Mesodermal cell (in vitro differentiated cells): ENCODE measurements at regions not wholly inside any gene's neighbourhood (a gene's known extent, or its start where the extent isn't known, plus 50 kb on each side); places are given as distances from the start of the nearest gene placed in this dataset.

Source experiments
- H3K27ac ChIP-seq: 2 replicates; pipeline ENCODE4 v1.7.0; 2013; ENCODE audit warnings: mild to moderate bottlenecking, low read depth, low read length, moderate library complexity; ENCODE audit not compliant: severe bottlenecking
- H3K36me3 ChIP-seq: 2 replicates; pipeline ENCODE4 v1.7.1; 2013; ENCODE audit warnings: mild to moderate bottlenecking, low read length, moderate library complexity; ENCODE audit not compliant: control insufficient read depth, insufficient read depth
- H3K4me1 ChIP-seq: one replicate; pipeline ENCODE4 v1.7.1; 2013; ENCODE audit warnings: mild to moderate bottlenecking, low read length; ENCODE audit not compliant: insufficient read depth, control insufficient read depth, poor library complexity, severe bottlenecking
- H3K4me3 ChIP-seq: 2 replicates; pipeline ENCODE4 v1.7.0; 2013; ENCODE audit warnings: low read length, control low read depth, mild to moderate bottlenecking; ENCODE audit not compliant: insufficient read depth, poor library complexity, severe bottlenecking; ENCODE audit errors: extremely low read depth
- H3K9me3 ChIP-seq: 2 replicates; pipeline ENCODE4 v1.7.1; 2013; ENCODE audit warnings: mild to moderate bottlenecking, low read length, moderate library complexity; ENCODE audit not compliant: control insufficient read depth
- WGBS, 2 experiments: methylation state at CpG; one replicate each; pipeline ENCODE4 v1.1.5; 2013; ENCODE audit warnings: missing lambda C conversion rate in 2 of 2; ENCODE audit not compliant: insufficient coverage in 2 of 2; 5-methylcytosine and 5-hydroxymethylcytosine counted together

DNA sequence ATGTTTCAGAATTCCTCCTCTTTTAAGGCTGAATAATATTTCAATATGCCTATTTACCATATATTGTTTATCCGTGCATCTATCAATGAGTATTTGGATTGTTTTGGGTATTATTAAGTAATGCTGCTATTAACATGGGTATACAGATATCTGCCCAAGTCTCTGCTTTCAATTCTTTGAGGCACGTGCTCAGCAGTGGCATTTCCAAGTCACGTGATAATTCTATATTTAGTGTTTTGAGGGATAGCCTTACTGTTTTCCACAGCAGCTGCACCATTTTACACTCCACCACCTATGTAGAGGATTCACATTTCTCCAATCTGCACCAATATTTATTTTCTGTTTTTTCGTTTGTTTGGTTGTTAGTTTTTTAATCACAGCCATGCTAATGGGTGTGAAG lies 636.8 kb upstream of the ANKRD30A start:
- Histone ChIP-seq H3K36me3 (no peaks in the 10 kb centered on the region), H3K4me3 (no peak overlapping the region), H3K27ac (no peak overlapping the region), H3K9me3 (no peaks in the 10 kb centered on the region), H3K4me1 (no peaks in the 10 kb centered on the region)
- WGBS, 2 experiments = no CpG with 5 or more reads among the region's 4 CpGs

DNA sequence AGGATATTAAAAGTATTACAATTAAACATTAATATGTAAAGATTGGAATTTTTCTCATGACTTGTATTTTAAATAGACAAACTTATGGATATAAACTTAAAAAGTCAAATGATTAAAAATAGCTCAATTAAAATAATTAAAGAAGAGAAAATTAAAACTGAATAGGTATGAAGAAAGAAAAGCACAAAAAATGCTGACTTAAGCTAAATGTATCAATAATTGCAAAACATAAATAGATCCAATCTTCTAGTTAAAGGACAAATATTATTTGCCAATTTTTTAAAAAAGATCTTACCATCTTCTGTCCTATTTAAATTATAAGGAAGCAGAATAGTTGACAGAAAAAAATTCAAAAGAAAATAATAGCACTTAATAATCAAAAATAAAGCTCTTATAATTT lies 646.3 kb upstream of the ANKRD30A start:
- Histone ChIP-seq H3K27ac (no peak overlapping the region), H3K4me1 (no peaks in the 10 kb centered on the region), H3K9me3 (no peaks in the 10 kb centered on the region), H3K4me3 (no peak overlapping the region), H3K36me3 (no peaks in the 10 kb centered on the region)

DNA sequence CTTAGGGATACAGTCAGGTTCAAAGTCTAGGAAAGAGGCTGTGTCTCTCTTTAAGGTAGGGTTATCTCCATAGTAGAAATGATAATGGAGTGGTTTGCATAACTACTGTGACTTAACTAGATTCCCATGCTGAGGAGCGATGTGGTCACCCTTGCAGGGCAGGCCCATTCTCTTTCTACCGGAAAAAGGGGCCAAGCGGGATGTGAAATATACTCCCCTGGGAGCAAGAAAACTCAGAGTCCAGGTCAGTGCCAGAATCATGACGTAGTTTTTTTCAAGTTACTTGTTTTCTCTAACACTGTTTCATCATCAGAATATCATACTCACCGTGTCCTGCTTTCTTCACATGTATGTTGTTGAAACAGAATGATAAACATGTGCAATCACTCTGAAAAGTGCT lies 649.0 kb upstream of the ANKRD30A start:
- no peaks in the 10 kb centered on the region for H3K9me3 ChIP-seq

DNA sequence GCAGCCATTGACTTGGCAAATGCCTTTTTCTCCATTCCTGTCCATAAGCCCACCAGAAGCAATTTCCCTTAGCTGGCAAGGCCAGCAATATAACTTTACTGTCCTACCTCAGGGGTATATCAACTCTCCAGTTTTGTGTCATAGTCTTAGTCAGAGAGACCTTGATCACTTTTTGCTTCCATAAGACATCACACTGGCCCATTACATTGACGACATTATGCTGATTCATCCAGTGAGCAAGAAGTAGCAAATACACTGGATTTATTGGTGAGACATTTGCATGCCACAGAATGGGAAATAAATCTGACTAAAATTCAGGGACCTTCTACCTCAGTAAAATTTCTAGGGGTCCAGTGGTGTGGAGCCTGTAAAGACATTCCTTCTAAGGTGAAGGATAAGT lies 649.7 kb upstream of the ANKRD30A start:
- no peak overlapping the region for H3K27ac ChIP-seq
- no peaks in the 10 kb centered on the region for H3K4me1 ChIP-seq
- 86% methylated on average over 1 of the region's 1 CpG; no CpG with 5 or more reads in 1 of the 2 experiments for WGBS, 2 experiments
- H3K36me3 ChIP-seq = no peaks in the 10 kb centered on the region
- no peaks in the 10 kb centered on the region for H3K9me3 ChIP-seq
- H3K4me3 ChIP-seq = no peak overlapping the region

More for the DNA sequence above, 649.0 kb upstream of the ANKRD30A start:
- no peak overlapping the region for H3K27ac ChIP-seq
- no peaks in the 10 kb centered on the region for H3K36me3 ChIP-seq
- WGBS, 2 experiments = 95 to 100% methylated on average over 2 to 4 of the region's 5 CpGs
- no peaks in the 10 kb centered on the region for H3K4me1 ChIP-seq
- no peak overlapping the region for H3K4me3 ChIP-seq

DNA sequence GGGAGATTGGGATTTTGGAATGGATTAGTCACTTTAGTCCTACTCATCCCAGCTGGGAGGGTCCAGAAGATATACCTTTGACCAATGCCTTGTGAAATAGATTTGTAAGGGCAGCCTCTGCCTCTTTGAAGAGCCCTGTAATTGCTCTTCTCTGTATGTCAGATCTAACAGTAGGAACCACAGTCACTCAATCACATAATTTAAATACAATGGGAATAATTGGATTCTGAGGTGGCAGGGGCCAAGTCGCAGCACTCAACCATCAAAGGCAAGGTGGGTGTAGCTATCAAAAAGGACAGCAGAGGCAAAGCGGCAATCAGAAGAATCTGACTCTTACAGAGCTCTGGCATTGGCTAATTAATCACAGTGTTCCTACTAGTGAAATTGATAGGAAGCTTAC lies 650.9 kb upstream of the ANKRD30A start:
- no CpG with 5 or more reads among the region's 2 CpGs for WGBS, 2 experiments

DNA sequence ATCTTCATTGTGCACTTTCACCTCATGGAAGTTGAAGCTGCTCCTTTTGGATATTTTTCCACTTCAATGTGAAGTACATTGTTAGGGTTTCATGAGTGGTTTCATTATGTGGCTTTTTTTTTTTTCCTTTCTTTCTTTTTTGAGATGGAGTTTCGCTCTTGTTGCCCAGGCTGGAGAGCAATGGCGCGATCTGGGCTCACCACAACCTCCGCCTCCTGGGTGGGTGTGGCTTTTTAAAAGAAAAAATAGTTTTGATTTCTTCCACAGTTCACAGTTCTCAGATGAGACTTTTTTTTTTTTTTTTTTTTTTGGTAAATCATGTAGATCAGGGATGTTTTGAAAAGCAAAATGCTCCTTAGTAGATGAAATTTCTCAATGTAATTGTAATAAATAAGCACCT lies 652.3 kb upstream of the ANKRD30A start:
- no CpG with 5 or more reads among the region's 4 CpGs for WGBS, 2 experiments
- H3K4me1 ChIP-seq = peaks cover 8% of the 10 kb centered on the region
- no peak overlapping the region for H3K27ac ChIP-seq
- H3K9me3 ChIP-seq = no peaks in the 10 kb centered on the region
- no peaks in the 10 kb centered on the region for H3K36me3 ChIP-seq
- no peak overlapping the region for H3K4me3 ChIP-seq

More for the DNA sequence above, 650.9 kb upstream of the ANKRD30A start:
- Histone ChIP-seq H3K4me1 (peaks cover 4% of the 10 kb centered on the region), H3K9me3 (no peaks in the 10 kb centered on the region), H3K4me3 (no peak overlapping the region), H3K27ac (no peak overlapping the region), H3K36me3 (no peaks in the 10 kb centered on the region)

DNA sequence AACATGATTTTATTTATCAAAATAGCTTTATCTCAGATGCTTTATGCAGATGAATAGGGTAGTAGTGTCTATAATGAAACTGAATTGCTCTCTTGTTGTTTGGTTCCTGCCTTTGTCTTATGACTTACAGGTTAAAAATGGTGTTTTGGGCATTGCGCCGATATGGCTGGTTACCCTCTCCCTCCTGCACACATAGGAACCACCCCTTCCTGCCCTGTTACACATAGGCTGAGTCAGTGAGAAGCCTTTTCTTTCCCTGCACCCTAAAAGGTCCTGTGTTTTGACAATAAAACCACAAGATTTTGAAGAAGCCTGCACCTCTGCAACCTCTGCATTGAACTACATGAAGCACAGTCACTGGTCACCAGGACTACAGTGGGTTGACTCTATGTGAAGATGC lies 655.8 kb upstream of the ANKRD30A start:
- Histone ChIP-seq H3K4me1 (peaks cover 8% of the 10 kb centered on the region), H3K4me3 (no peak overlapping the region), H3K27ac (no peak overlapping the region), H3K36me3 (no peaks in the 10 kb centered on the region), H3K9me3 (no peaks in the 10 kb centered on the region)
- 100% methylated on average over 2 of the region's 2 CpGs; no CpG with 5 or more reads in 1 of the 2 experiments for WGBS, 2 experiments

DNA sequence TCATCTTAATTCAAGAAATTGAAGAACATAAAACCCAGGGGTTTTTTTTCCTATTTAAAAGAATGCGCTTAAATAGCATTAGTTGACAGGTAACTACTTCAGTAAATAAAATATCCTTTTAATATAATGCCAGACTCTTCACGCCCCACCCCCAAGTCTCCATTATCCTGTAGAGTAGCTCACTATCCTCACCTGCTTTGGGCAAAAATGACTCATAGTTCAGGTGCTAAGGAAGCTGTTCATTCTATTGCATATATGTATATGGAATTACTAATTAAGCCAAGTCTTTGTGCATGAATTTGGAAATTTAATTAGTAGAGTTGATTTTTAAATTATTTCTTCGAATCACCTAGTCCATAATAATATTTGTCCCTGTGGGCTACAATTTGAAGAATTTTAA lies 656.8 kb upstream of the ANKRD30A start:
- Histone ChIP-seq H3K27ac (no peak overlapping the region), H3K36me3 (no peaks in the 10 kb centered on the region), H3K4me1 (peaks cover 8% of the 10 kb centered on the region), H3K9me3 (no peaks in the 10 kb centered on the region), H3K4me3 (no peak overlapping the region)
- WGBS, 2 experiments = no CpG with 5 or more reads among the region's 3 CpGs

DNA sequence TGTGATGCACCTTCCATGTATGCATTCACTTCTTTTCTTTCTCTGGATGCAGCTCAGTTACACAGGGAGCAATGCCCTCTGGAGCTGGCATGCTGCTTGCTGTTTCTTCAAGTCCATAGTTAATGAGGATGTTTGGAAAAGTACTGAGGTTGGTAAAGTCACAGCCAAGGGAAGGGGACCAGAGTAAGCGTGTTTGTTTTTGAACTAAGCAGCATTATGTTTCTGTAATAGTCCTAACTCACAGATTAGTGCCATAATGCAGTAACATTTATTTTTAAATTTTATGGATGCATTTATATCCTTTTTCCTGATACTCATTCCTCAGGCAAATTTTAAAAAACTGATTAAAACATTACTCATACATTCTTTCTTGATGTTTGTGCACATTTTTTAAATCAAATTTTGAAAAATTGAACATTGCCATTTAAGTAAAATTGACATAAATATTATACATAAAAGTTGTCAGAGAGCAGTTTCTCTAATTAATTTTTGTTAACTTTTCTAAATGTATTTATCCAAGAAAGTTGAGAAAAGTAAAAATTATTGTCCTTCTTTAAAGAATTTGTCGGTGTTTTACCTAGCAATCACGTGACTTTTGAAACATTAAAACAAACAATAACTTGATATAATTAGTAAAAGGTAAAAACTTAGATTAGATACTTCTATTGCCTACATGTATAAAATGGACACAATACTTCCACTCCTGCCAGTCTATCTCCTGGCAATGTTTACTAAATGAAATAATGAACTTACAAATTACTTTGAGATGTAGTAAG lies 659.6 kb upstream of the ANKRD30A start:
- Histone ChIP-seq H3K4me3 (no peak overlapping the region), H3K4me1 (peaks cover 8% of the 10 kb centered on the region), H3K9me3 (no peaks in the 10 kb centered on the region), H3K27ac (no peak overlapping the region), H3K36me3 (no peaks in the 10 kb centered on the region)
- no CpG with 5 or more reads among the region's 3 CpGs for WGBS, 2 experiments

DNA sequence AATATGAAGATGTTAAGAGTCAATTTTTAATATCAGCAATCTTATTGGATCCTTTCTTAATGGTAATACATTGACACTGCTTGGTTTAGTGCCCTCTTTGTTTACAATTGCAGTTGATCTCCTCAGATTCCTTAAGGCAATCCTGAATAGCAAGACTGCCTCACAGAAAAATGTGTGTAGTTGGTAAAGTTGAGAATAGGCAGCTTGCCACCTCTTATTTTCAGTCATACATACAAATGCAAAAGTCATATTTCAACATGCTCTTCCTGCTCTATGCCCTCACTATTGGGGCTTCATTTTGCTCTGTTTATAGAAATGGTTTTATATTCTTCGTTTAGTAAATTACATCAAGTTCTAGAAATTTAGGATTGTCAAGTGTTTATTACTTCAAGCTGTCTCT lies 661.1 kb upstream of the ANKRD30A start:
- Histone ChIP-seq H3K36me3 (no peaks in the 10 kb centered on the region), H3K4me3 (no peak overlapping the region), H3K9me3 (no peaks in the 10 kb centered on the region), H3K4me1 (peaks cover 2% of the 10 kb centered on the region), H3K27ac (no peak overlapping the region)
- no CpG with 5 or more reads among the region's 1 CpG for WGBS, 2 experiments

DNA sequence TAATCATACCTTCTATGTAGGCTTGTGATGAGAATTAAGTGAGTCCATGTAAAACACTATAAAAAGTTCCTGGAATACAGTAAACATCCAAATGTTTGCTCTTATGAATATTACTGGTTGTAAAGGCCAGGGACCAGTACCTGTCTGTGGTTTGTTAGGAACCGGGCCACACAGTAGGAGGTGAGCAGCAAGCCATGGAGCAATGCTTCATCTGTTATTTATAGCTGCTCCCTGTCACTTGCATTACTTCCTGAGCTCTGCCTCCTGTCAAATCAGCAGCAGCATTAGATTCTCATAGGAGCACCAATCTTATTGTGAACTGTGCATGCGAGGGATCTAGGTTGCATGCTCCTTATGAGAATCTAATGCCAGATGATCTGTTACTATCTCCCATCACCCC lies 662.0 kb upstream of the ANKRD30A start:
- peaks cover 2% of the 10 kb centered on the region for H3K9me3 ChIP-seq

More for the DNA sequence above, 662.0 kb upstream of the ANKRD30A start:
- Histone ChIP-seq H3K4me3 (no peak overlapping the region), H3K36me3 (no peaks in the 10 kb centered on the region), H3K4me1 (no peaks in the 10 kb centered on the region), H3K27ac (no peak overlapping the region)
- WGBS, 2 experiments = 90 to 100% methylated on average over 1 to 2 of the region's 2 CpGs
